ENCODE measurements at regions not wholly inside any gene's neighbourhood (a gene's known extent, or its start where the extent isn't known, plus 50 kb on each side); places are given as distances from the start of the nearest gene placed in this dataset.
"Not testable (repeated sequence)": the region's sequence is repeated elsewhere in the genome, so short reads cannot be mapped to it uniquely, and the experiment has no call there.

DNA sequence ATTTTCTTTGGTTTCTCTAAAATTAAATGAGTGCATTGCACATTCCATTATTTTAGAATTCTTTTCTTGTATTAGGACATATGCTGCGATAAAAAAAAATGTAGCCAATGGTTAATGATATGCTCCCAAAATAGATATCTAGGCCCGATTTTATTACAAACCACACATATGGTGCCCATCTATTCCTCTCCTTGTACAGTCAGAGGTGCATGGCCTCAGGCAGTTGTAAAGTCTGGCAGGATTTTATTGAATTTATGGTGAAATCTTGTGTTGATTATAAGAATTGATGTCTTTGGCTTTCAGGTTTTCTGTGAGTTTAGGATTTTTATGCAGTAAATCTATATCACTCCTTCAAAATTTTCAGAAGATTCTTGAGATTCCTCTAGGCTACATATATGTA lies 192.2 kb downstream of the RFPL4B start:
- H3K27ac ChIP-seq, result no peak overlapping the region
- TF ChIP-seq ZFX (IDR thresholded peaks at IDR 0.05), result no peak
- TF ChIP-seq, protein P1, sequence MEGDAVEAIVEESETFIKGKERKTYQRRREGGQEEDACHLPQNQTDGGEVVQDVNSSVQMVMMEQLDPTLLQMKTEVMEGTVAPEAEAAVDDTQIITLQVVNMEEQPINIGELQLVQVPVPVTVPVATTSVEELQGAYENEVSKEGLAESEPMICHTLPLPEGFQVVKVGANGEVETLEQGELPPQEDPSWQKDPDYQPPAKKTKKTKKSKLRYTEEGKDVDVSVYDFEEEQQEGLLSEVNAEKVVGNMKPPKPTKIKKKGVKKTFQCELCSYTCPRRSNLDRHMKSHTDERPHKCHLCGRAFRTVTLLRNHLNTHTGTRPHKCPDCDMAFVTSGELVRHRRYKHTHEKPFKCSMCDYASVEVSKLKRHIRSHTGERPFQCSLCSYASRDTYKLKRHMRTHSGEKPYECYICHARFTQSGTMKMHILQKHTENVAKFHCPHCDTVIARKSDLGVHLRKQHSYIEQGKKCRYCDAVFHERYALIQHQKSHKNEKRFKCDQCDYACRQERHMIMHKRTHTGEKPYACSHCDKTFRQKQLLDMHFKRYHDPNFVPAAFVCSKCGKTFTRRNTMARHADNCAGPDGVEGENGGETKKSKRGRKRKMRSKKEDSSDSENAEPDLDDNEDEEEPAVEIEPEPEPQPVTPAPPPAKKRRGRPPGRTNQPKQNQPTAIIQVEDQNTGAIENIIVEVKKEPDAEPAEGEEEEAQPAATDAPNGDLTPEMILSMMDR (conservative IDR thresholded peaks at IDR 0.05), result no peak

DNA sequence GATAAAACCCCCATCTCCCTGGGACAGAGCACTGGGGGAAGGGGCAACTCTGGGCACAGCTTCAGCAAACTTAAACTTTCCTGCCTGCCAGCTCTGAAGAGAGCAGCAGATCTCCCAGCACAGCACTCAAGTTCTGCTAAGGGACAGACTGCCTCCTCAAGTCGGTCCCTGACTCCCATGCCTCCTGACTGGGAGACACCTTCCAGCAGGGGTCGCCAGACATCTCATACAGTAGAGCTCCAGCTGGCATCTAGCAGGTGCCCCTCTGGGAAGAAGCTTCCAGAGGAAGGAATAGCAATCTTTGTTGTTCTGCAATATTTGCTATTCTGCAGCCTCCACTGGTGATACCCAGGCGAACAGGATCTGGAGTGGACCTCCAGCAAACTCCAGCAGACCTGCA lies 194.7 kb downstream of the RFPL4B start:
- H3K27ac ChIP-seq, result not testable (repeated sequence)
- TF ChIP-seq, protein P1 (conservative IDR thresholded peaks at IDR 0.05), result peak; percentile 42

DNA sequence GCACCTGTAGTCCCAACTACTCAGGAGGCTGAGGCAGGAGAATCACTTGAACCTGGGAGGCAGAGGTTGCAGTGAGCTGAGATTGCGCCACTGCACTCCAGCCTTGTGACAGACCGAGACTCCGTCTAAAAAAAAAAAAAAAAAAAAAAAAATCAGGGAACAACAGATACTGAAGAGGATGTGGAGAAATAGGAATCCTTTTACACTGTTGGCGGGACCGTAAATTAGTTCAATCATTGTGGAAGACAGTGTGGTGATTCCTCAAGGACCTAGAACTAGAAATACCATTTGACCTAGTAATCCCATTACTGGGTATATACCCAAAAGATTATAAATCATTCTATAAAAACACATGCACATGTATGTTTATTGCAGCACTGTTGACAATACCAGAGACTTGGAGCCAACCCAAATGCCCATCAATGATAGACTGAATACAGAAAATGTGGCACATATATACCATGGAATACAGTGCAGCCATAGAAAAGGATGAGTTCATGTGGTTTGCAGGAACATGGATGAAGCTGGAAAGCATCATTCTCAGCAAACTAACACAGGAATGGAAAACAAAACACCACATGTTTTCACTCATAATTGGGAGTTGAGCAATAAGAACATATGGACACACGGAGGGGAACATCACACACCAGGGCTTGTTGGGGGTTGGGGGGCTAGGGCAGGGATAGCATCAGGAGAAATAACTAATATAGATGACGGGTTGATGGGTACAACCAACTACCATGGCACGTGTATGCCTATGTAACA lies 200.4 kb downstream of the RFPL4B start:
- not testable (repeated sequence) for H3K27ac ChIP-seq

- TF ChIP-seq ZFX (IDR thresholded peaks at IDR 0.05), result no peak
- TF ChIP-seq, protein P1 (conservative IDR thresholded peaks at IDR 0.05), result no peak
- H3K27ac ChIP-seq, result no peak overlapping the region
Measured at GRCh38 chr6:112549749-112550148, 202.6 kb downstream of the RFPL4B start.

- TF ChIP-seq, protein P1 (conservative IDR thresholded peaks at IDR 0.05), result no peak
- TF ChIP-seq ZFX (IDR thresholded peaks at IDR 0.05), result no peak
- H3K27ac ChIP-seq, result no peak overlapping the region
Measured at GRCh38 chr6:112557435-112557834, 210.3 kb downstream of the RFPL4B start.

DNA sequence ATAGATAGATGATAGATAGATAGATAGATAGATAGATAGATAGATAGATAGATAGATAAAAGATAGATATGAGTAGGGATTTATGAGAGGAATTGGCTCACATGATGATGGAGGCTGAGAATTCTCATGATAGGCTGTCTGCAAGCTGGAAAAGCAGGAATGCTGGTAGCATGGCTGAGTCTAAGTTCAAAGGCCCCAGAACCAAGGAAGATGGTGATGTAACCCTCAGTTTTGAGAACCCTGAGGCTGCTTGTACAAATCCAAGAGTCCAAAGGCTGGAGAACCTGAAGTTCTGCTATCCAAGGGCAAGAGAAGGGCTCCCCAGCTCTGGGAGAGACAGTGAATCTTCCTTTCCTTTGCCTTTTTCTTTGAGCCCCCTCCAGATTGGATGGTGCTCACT lies 210.8 kb downstream of the RFPL4B start:
- no peak for TF ChIP-seq ZFX (IDR thresholded peaks at IDR 0.05)
- TF ChIP-seq, protein P1 (conservative IDR thresholded peaks at IDR 0.05), result no peak

GRCh38 chr6:112560651-112561050 lies 213.5 kb downstream of the RFPL4B start:
- H3K27ac ChIP-seq, result no peak overlapping the region
- TF ChIP-seq, protein P1 (conservative IDR thresholded peaks at IDR 0.05), result peak; percentile 23
- no peak for TF ChIP-seq ZFX (IDR thresholded peaks at IDR 0.05)

More for the DNA sequence above, 210.8 kb downstream of the RFPL4B start:
- no peak overlapping the region for H3K27ac ChIP-seq

Data from C4-2B (cell line).